NCI-H128 (cell line): ENCODE measurements at regions not wholly inside any gene's neighbourhood (a gene's known extent, or its start where the extent isn't known, plus 50 kb on each side); places are given as distances from the start of the nearest gene placed in this dataset.

Source experiments
- DNase-seq: peaks from one replicate; lab custom pipeline; 2025; ENCODE audit not compliant: unreplicated experiment; lab: John Stamatoyannopoulos, UW

GRCh38 chr14:66099931-66100330, 386.2 kb upstream of the CCDC196 start:
- no peak for DNase-seq

- DNase-seq: no peak
Observed at GRCh38 chr14:66101662-66102061, 384.5 kb upstream of the CCDC196 start.

- DNase-seq: no peak
Observed at GRCh38 chr14:66104486-66104885, 381.7 kb upstream of the CCDC196 start.

GRCh38 chr14:66105815-66106214, 380.4 kb upstream of the CCDC196 start:
- DNase-seq: no peak

- no peak for DNase-seq
Observed at GRCh38 chr14:66109426-66109825, 376.7 kb upstream of the CCDC196 start.

GRCh38 chr14:66111891-66112290, 374.3 kb upstream of the CCDC196 start:
- no peak for DNase-seq

GRCh38 chr14:66114071-66114470, 372.1 kb upstream of the CCDC196 start:
- no peak for DNase-seq

- no peak for DNase-seq
Observed at GRCh38 chr14:66115740-66116502, 370.2 kb upstream of the CCDC196 start.

- no peak for DNase-seq
Observed at GRCh38 chr14:66116732-66117131, 369.4 kb upstream of the CCDC196 start.

GRCh38 chr14:66117600-66117999, 368.6 kb upstream of the CCDC196 start:
- no peak for DNase-seq

- no peak for DNase-seq
Observed at GRCh38 chr14:66119606-66120231, 366.5 kb upstream of the CCDC196 start.

GRCh38 chr14:66120402-66120801, 365.8 kb upstream of the CCDC196 start:
- no peak for DNase-seq

GRCh38 chr14:66121859-66122258, 364.3 kb upstream of the CCDC196 start:
- DNase-seq: no peak

GRCh38 chr14:66129224-66129623, 356.9 kb upstream of the CCDC196 start:
- no peak for DNase-seq

- DNase-seq: no peak
Observed at GRCh38 chr14:66131111-66131510, 355.1 kb upstream of the CCDC196 start.

- DNase-seq: no peak
Observed at GRCh38 chr14:66133666-66134065, 352.5 kb upstream of the CCDC196 start.

GRCh38 chr14:66135831-66136230, 350.3 kb upstream of the CCDC196 start:
- no peak for DNase-seq

- DNase-seq: peak; percentile 32
Observed at GRCh38 chr14:66137081-66137480, 349.1 kb upstream of the CCDC196 start.

GRCh38 chr14:66139432-66139831, 346.7 kb upstream of the CCDC196 start:
- no peak for DNase-seq

GRCh38 chr14:66140213-66140918, 345.8 kb upstream of the CCDC196 start:
- no peak for DNase-seq

- no peak for DNase-seq
Observed at GRCh38 chr14:66140963-66141362, 345.2 kb upstream of the CCDC196 start.

GRCh38 chr14:66141733-66142132, 344.4 kb upstream of the CCDC196 start:
- no peak for DNase-seq
